ENCODE measurements at regions not wholly inside any gene's neighbourhood (a gene's known extent, or its start where the extent isn't known, plus 50 kb on each side); places are given as distances from the start of the nearest gene placed in this dataset.

DNA sequence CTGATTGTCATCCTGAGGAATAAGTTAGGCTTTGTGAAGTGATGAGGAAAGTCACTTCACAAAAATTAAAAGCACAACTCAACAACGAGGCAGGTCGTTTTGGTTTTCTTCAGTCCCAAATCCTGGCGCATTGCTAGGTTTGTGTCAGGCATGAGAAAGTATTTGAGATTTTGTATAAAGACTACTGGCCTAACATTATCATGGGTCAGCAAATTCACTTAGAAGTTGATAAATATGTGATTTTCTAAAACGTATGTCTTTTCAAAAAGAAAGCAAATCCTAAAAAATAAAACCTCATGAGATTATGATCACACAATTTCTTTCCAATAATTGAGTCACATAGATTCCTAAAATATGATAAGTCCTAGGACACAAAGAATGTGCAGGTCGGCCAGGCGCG is 395.8 kb upstream of the RORA start:
- DNase-seq: no peak
- no peaks in the 10 kb centered on the region for H3K4me1 Mint-ChIP-seq
- ChIA-PET POLR2A (no interaction called here), CTCF (no interaction called here)
- H3K27ac Mint-ChIP-seq: no peak overlapping the region
- no peak overlapping the region for H3K4me3 Mint-ChIP-seq
- peaks cover 4% of the 10 kb centered on the region for H3K27me3 Mint-ChIP-seq
- no peaks in the 10 kb centered on the region for H3K36me3 Mint-ChIP-seq (ENCODE audit: low read depth)
- no peaks in the 10 kb centered on the region for H3K9me3 Mint-ChIP-seq

DNA sequence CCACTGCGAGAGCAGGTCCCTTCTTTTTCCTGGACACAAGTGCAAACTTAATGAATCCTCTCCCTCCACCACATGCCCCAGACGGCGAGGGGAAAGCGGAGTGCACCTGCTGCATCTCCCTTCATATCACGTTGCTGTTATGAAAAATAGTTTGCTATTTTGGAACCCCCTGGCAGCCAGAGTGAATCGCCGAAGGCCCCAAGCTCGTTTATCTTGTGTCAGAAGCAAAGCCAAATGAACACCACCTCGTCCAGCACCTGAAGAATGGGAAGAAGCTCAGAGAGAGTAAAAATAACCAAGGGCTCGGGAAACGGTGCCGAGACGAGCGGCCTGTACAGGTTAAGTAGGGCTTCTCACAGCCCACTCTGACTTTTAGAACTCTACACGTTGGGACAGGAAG is 394.6 kb upstream of the RORA start:
- Mint-ChIP-seq H3K27ac (no peak overlapping the region), H3K9me3 (no peaks in the 10 kb centered on the region), H3K36me3 (ENCODE audit: low read depth) (no peaks in the 10 kb centered on the region), H3K4me1 (no peaks in the 10 kb centered on the region), H3K27me3 (peaks cover 3% of the 10 kb centered on the region), H3K4me3 (no peak overlapping the region)
- DNase-seq: no peak
- POLR2A ChIA-PET: no interaction called here
- CTCF ChIA-PET: no interaction called here

DNA sequence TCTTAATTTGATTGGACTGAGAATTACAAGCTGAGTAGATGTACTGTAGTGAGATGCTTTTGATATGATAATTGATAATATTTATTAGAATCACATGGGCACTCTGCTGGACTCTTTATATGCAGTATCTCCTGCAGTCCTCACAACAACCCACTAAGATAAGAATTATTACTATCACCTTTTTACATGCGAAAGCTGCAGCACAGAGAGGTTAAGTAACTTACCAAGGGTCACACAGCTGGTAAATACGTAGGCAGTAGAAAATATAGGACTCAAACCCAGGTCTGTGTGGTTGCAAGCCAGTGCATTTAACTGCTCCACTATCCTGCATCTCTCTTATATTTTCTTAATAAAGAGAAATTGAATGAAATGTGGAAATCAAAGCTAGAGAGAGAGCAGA is 392.8 kb upstream of the RORA start:
- no peak overlapping the region for H3K27ac Mint-ChIP-seq
- H3K36me3 Mint-ChIP-seq (ENCODE audit: low read depth): no peaks in the 10 kb centered on the region
- ChIA-PET CTCF (no interaction called here), POLR2A (no interaction called here)
- no peak for DNase-seq
- H3K9me3 Mint-ChIP-seq: peaks cover 3% of the 10 kb centered on the region
- peaks cover 2% of the 10 kb centered on the region for H3K27me3 Mint-ChIP-seq
- H3K4me3 Mint-ChIP-seq: no peak overlapping the region
- no peaks in the 10 kb centered on the region for H3K4me1 Mint-ChIP-seq

DNA sequence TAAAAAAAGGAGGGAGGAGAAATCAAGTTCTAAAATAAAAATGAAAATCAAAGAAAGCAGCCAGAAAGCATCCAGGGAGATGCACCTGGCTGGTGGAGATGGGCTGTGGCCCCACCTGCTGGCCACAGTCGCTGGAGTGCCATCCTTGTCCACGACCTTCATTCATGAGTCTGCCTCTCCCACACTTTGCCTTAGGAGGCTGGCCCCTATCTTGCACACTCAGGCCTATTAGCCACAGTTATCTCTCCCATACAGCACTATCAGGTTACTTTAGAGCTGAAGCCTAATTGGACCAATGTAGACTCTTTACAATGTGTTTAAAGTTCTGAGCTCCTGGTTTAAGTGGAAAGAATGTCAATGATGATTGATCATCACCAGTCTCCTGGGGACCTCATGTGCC is 392.0 kb upstream of the RORA start:
- ChIA-PET POLR2A (no interaction called here), CTCF (no interaction called here)
- Mint-ChIP-seq H3K36me3 (ENCODE audit: low read depth) (no peaks in the 10 kb centered on the region), H3K4me1 (no peaks in the 10 kb centered on the region), H3K4me3 (no peak overlapping the region), H3K9me3 (peaks cover 3% of the 10 kb centered on the region), H3K27me3 (peaks cover 2% of the 10 kb centered on the region), H3K27ac (no peak overlapping the region)
- no peak for DNase-seq

DNA sequence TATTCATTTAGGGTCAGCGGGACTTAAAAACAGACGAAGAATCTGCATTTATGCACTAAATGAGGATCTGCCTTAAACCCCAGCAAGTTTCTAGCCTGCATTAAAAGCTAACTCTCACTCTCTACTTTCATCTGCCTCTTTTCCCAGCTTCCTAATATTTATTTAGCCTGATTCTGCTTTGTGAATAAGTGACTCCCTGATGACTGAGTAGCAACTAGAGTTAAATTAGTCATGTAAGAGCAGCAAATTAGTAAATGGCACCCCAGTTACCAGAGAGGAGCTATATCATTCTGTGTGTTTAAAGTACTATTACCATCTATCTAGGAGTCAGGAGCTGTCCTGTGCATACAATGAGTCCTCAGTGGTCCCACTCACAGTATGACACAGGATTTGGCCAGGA is 391.0 kb upstream of the RORA start:
- Mint-ChIP-seq H3K9me3 (peaks cover 4% of the 10 kb centered on the region), H3K27ac (no peak overlapping the region), H3K4me3 (no peak overlapping the region), H3K4me1 (no peaks in the 10 kb centered on the region), H3K27me3 (peaks cover 3% of the 10 kb centered on the region), H3K36me3 (ENCODE audit: low read depth) (no peaks in the 10 kb centered on the region)
- no peak for DNase-seq
- ChIA-PET CTCF (no interaction called here), POLR2A (no interaction called here)

DNA sequence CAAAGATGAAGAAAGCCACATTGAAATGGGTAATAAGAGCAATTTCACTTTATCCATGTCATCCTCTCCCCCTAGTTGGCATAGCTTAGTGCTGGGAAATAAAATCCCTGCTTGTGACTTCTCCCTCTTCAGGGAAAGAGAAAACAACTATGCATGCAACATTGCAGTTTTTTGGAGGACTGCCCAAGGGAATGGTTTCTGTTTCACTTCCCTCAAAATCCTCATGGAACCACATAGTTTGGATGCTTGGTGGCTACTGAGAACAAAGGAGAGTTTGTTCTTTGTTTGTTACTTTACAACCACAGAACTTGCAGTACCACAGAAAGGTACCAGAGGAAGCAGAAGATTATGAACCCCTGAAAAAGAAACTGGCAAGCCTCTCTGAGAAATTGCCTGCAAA is 384.6 kb upstream of the RORA start:
- H3K27ac Mint-ChIP-seq: no peak overlapping the region
- peaks cover 16% of the 10 kb centered on the region for H3K9me3 Mint-ChIP-seq
- CTCF ChIA-PET: no interaction called here
- no peak overlapping the region for H3K4me3 Mint-ChIP-seq
- H3K4me1 Mint-ChIP-seq: no peaks in the 10 kb centered on the region
- DNase-seq: no peak
- peaks cover 6% of the 10 kb centered on the region for H3K27me3 Mint-ChIP-seq
- POLR2A ChIA-PET: no interaction called here
- H3K36me3 Mint-ChIP-seq (ENCODE audit: low read depth): no peaks in the 10 kb centered on the region

DNA sequence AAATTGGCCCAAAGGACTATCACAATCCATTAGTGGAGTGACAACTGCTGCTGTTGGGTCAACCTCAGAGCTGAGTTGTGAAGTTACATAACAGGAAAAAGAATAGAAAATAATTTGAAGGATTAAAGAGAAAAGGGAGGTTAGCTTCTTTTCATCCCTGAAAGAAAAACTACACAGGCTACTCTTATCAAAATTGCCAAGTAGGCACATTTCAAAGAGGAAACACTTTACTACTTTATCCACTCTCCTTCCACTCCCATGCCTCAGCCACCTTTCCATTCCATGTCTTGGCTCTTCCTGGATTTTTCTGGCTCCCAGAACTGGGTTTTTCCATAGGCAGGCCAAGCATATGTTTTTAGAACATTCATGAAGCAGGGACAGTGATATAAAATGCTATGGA is 384.0 kb upstream of the RORA start:
- H3K27me3 Mint-ChIP-seq: peaks cover 6% of the 10 kb centered on the region
- no peaks in the 10 kb centered on the region for H3K36me3 Mint-ChIP-seq (ENCODE audit: low read depth)
- no peaks in the 10 kb centered on the region for H3K4me1 Mint-ChIP-seq
- H3K27ac Mint-ChIP-seq: no peak overlapping the region
- H3K9me3 Mint-ChIP-seq: peaks cover 16% of the 10 kb centered on the region
- ChIA-PET POLR2A (no interaction called here), CTCF (no interaction called here)
- DNase-seq: no peak
- no peak overlapping the region for H3K4me3 Mint-ChIP-seq

DNA sequence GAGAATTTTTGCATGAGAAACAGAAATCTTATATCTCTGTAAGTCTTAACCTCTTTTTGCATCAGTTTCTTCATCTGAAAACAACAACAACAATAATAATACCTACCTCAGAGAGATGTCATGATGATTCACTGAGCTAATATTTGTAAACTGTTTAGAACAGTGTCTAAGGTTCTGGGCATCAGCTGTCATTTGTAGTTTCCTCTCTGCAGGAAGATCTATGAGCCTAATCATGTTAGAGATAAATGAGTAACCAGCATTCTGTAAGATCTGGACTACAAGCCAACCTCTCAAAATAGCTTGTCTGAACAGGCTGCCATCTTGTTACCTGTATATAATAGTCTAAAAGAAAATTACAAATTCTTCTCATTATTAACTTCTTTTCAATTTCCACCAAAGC is 383.0 kb upstream of the RORA start:
- POLR2A ChIA-PET: no interaction called here
- H3K9me3 Mint-ChIP-seq: peaks cover 16% of the 10 kb centered on the region

DNA sequence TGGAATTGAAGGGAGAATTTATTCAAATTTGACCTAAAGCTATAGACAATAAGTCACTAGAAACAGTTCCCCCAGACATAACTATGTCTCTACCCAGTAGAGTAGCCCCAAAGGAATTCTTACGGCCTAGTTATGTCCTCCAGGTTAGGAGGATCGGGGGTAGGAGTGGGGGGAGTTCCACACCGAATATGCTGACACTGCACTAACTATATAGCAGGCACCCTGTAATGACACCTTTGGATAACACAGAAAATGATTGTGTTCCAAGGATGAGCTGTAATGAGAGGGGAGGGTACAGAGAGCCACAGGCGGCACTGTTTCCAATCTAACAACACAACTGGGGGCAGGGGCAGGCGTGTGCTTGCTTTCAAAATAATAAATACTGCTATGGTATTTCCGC is 376.2 kb upstream of the RORA start:
- H3K9me3 Mint-ChIP-seq: no peaks in the 10 kb centered on the region
- POLR2A ChIA-PET: no interaction called here
- H3K36me3 Mint-ChIP-seq (ENCODE audit: low read depth): no peaks in the 10 kb centered on the region
- CTCF ChIA-PET: no interaction called here
- H3K4me1 Mint-ChIP-seq: no peaks in the 10 kb centered on the region
- peaks cover 6% of the 10 kb centered on the region for H3K27me3 Mint-ChIP-seq
- no peak for DNase-seq
- H3K4me3 Mint-ChIP-seq: no peak overlapping the region
- H3K27ac Mint-ChIP-seq: no peak overlapping the region

More for the DNA sequence above, 383.0 kb upstream of the RORA start:
- Mint-ChIP-seq H3K27me3 (peaks cover 8% of the 10 kb centered on the region), H3K4me1 (no peaks in the 10 kb centered on the region), H3K27ac (no peak overlapping the region), H3K36me3 (ENCODE audit: low read depth) (no peaks in the 10 kb centered on the region), H3K4me3 (no peak overlapping the region)
- no peak for DNase-seq
- CTCF ChIA-PET: no interaction called here

DNA sequence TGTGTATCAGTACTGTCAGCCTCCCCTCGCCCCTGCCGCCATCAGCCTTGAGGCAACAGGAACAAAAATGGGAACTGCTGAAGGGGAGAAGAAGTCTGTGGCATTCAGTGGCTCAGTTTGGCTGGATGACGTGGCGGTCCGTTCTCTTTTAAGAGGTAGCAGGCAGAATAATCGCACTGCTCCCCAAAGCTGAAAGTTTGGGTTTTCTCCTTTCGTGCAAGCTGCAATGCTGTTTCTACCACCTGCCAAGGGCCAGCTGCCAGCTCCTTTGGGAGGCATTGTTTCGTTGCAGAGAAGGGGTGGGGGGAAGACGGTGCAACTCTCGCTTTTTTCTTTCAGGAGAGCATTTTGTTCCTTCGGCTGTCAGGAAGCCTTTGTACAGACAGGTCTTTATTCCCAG is 369.6 kb upstream of the RORA start:
- DNase-seq: no peak
- CTCF ChIA-PET: no interaction called here
- Mint-ChIP-seq H3K4me3 (no peak overlapping the region), H3K27ac (no peak overlapping the region), H3K4me1 (no peaks in the 10 kb centered on the region), H3K27me3 (peaks cover 2% of the 10 kb centered on the region), H3K9me3 (no peaks in the 10 kb centered on the region), H3K36me3 (ENCODE audit: low read depth) (no peaks in the 10 kb centered on the region)
- POLR2A ChIA-PET: no interaction called here

DNA sequence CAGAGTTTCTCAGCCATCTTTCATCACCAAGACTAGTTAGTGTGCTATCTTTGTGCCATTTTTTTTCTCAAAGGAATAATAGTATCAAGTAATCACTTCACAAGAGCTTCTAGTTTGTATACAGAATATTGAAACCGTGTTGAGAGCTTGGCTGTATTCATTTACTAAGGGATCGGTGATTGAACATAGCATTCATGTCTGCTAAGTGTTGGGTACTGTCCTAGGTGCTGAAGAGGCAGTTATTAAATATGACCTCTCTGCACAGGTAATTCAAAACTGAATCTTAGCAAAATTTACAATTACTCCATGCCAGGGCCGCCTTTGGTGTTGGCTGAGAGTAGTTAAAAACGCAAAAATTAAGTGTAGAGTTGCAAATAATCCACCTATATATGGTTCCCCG is 355.3 kb upstream of the RORA start:
- Mint-ChIP-seq H3K27ac (no peak overlapping the region), H3K4me1 (no peaks in the 10 kb centered on the region), H3K27me3 (peaks cover 6% of the 10 kb centered on the region), H3K4me3 (no peak overlapping the region), H3K36me3 (ENCODE audit: low read depth) (no peaks in the 10 kb centered on the region), H3K9me3 (peaks cover 5% of the 10 kb centered on the region)
- POLR2A ChIA-PET: no interaction called here
- CTCF ChIA-PET: no interaction called here
- DNase-seq: no peak

DNA sequence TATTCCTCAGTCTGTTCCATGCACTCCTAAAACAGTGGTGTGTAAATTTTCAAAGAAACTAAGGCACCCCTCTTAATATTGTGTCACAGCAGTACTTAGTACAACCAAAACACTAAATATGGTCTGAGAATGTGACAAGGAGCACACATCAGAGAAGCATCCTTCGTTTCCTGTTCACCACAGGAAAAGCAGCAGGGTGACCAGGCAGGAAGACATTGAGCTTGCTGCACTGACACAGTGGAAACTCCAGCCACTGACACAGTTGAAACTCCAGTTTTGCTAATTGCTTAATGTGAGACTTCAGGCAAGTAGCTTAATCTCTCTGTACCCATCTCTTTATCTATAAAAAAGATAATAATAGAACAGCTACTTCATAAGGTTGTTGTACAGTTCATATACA is 353.0 kb upstream of the RORA start:
- Mint-ChIP-seq H3K27ac (no peak overlapping the region), H3K27me3 (peaks cover 6% of the 10 kb centered on the region), H3K9me3 (peaks cover 5% of the 10 kb centered on the region), H3K4me1 (no peaks in the 10 kb centered on the region), H3K36me3 (ENCODE audit: low read depth) (no peaks in the 10 kb centered on the region), H3K4me3 (no peak overlapping the region)
- POLR2A ChIA-PET: interaction anchor here (0.6 kb wide), 1 partner anchor 43 kb away, joined by 3 read pairs; no protein-coding TSS in a partner anchor
- DNase-seq: no peak
- CTCF ChIA-PET: interaction anchor here (0.7 kb wide), 1 partner anchor 39 kb away, joined by 3 read pairs; no protein-coding TSS in a partner anchor

DNA sequence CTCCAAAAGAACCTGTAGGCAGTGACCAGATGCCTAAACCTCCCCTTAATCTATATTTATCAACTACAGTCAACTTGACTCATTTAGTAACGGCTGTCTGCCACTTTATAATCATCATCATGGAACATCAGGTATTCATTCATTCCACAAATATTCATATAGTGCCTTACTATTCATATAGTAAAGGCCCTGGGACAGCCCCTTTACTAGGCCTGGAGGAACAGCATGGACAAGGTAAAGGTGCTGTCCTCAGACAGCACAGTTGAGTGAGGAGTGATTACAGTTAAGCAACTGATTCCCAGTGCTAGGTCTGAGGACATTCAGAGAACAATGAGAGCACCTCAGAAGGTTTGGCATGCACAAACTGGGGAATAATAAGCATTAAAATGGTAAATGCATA is 346.5 kb upstream of the RORA start:
- Mint-ChIP-seq H3K36me3 (ENCODE audit: low read depth) (no peaks in the 10 kb centered on the region), H3K27me3 (peaks cover 2% of the 10 kb centered on the region), H3K27ac (no peak overlapping the region), H3K9me3 (peaks cover 2% of the 10 kb centered on the region), H3K4me3 (no peak overlapping the region), H3K4me1 (no peaks in the 10 kb centered on the region)
- CTCF ChIA-PET: no interaction called here
- POLR2A ChIA-PET: no interaction called here
- no peak for DNase-seq

DNA sequence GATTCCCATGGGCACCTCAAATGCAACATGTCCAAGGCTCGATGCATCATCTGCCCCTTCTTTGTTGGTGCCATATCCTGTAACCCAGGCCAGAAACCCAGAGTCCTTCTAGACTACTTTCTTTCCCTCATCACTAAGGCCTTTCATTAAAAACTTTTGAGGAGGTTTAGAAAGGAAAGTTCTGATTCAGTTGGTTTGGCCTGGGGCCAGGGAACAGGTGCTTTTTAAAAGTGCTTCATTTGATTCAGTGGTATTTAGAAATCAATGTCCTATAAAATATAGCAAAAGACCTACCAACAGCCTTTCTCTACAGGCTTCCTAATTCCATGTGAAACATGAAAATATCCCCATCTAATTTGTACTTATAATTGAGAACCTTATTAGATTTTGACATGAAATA is 341.9 kb upstream of the RORA start:
- Mint-ChIP-seq H3K4me1 (no peaks in the 10 kb centered on the region), H3K9me3 (no peaks in the 10 kb centered on the region), H3K36me3 (ENCODE audit: low read depth) (no peaks in the 10 kb centered on the region), H3K4me3 (no peak overlapping the region), H3K27me3 (peaks cover 2% of the 10 kb centered on the region), H3K27ac (no peak overlapping the region)
- DNase-seq: no peak
- ChIA-PET POLR2A (no interaction called here), CTCF (no interaction called here)

DNA sequence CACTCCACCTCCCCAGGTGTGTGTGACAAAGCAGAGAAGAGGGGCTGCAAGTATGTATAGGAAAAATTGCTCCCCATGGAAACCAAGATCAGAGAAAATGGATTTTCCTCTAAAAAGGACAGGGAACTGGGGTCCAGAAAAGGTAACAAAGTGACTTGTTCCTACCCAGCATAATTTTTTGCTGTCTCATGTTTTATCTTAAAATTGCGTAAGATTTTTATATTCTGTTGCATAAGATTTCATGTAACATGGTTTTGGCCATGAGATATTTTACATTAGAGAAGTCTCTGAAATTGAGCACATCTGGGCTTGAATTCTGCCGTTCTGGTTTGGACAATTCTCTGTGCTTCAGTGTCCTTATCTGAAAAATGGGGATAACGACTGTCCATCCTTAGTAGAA is 335.7 kb upstream of the RORA start:
- Mint-ChIP-seq H3K36me3 (ENCODE audit: low read depth) (no peaks in the 10 kb centered on the region), H3K9me3 (no peaks in the 10 kb centered on the region), H3K27ac (no peak overlapping the region), H3K27me3 (peaks cover 4% of the 10 kb centered on the region), H3K4me3 (no peak overlapping the region), H3K4me1 (no peaks in the 10 kb centered on the region)
- ChIA-PET POLR2A (no interaction called here), CTCF (no interaction called here)
- DNase-seq: no peak
